ENCODE measurements at regions not wholly inside any gene's neighbourhood (a gene's known extent, or its start where the extent isn't known, plus 50 kb on each side); places are given as distances from the start of the nearest gene placed in this dataset.

- peaks cover under 1% of the 10 kb centered on the region; the same call in 1 of the 2 replicates for H3K9me3 ChIP-seq (replicated peaks)
- H3K27me3 ChIP-seq (replicated peaks): no peaks in the 10 kb centered on the region
- no peaks in the 10 kb centered on the region for H3K36me3 ChIP-seq
- DNase-seq (ENCODE audit: low read depth in 1 of 2, low spot score in 2 of 2): peak in 1 of 2 experiments; percentile 77
- peaks cover 44% of the 10 kb centered on the region for H3K4me1 ChIP-seq (replicated peaks)
- peak overlapping the region; percentile 90 for H3K27ac ChIP-seq
- H3K4me3 ChIP-seq: no peak overlapping the region
These were observed 72.7 kb upstream of the ABI3BP start for GRCh38 chr3:101065962-101066361.

- H3K4me1 ChIP-seq (replicated peaks): peaks cover 24% of the 10 kb centered on the region
- no peaks in the 10 kb centered on the region for H3K27me3 ChIP-seq (replicated peaks)
- no peak overlapping the region for H3K4me3 ChIP-seq
- H3K36me3 ChIP-seq: no peaks in the 10 kb centered on the region
- peaks cover 9% of the 10 kb centered on the region; the same call in 1 of the 2 replicates for H3K9me3 ChIP-seq (replicated peaks)
- DNase-seq (ENCODE audit: low read depth in 1 of 2, low spot score in 2 of 2): no peak
- H3K27ac ChIP-seq: no peak overlapping the region
These were observed 70.2 kb upstream of the ABI3BP start for GRCh38 chr3:101063401-101063800.

GRCh38 chr3:101061312-101061711, 68.1 kb upstream of the ABI3BP start:
- DNase-seq (ENCODE audit: low read depth in 1 of 2, low spot score in 2 of 2): no peak
- peaks cover 9% of the 10 kb centered on the region; the same call in 1 of the 2 replicates for H3K9me3 ChIP-seq (replicated peaks)
- peaks cover 16% of the 10 kb centered on the region for H3K4me1 ChIP-seq (replicated peaks)
- no peak overlapping the region for H3K4me3 ChIP-seq
- no peaks in the 10 kb centered on the region for H3K27me3 ChIP-seq (replicated peaks)
- no peaks in the 10 kb centered on the region for H3K36me3 ChIP-seq
- H3K27ac ChIP-seq: no peak overlapping the region

GRCh38 chr3:101050866-101051265, 57.6 kb upstream of the ABI3BP start:
- Histone ChIP-seq H3K4me3 (no peak overlapping the region), H3K27ac (no peak overlapping the region), H3K9me3 (replicated peaks) (no peaks in the 10 kb centered on the region; the same call in 1 of the 2 replicates), H3K27me3 (replicated peaks) (no peaks in the 10 kb centered on the region), H3K36me3 (no peaks in the 10 kb centered on the region), H3K4me1 (replicated peaks) (no peaks in the 10 kb centered on the region)
- no peak for DNase-seq (ENCODE audit: low read depth in 1 of 2, low spot score in 2 of 2)

- no peak overlapping the region for H3K27ac ChIP-seq
- H3K36me3 ChIP-seq: no peaks in the 10 kb centered on the region
- H3K9me3 ChIP-seq (replicated peaks): no peaks in the 10 kb centered on the region; the same call in 1 of the 2 replicates
- no peaks in the 10 kb centered on the region for H3K4me1 ChIP-seq (replicated peaks)
- no peaks in the 10 kb centered on the region for H3K27me3 ChIP-seq (replicated peaks)
- DNase-seq (ENCODE audit: low read depth in 1 of 2, low spot score in 2 of 2): no peak
- H3K4me3 ChIP-seq: no peak overlapping the region
These were observed 56.8 kb upstream of the ABI3BP start for GRCh38 chr3:101050046-101050445.

- no peaks in the 10 kb centered on the region for H3K36me3 ChIP-seq
- no peak overlapping the region for H3K27ac ChIP-seq
- no peak overlapping the region for H3K4me3 ChIP-seq
- no peaks in the 10 kb centered on the region for H3K4me1 ChIP-seq (replicated peaks)
- no peak for DNase-seq (ENCODE audit: low read depth in 1 of 2, low spot score in 2 of 2)
- H3K27me3 ChIP-seq (replicated peaks): no peaks in the 10 kb centered on the region
- H3K9me3 ChIP-seq (replicated peaks): no peaks in the 10 kb centered on the region; the same call in 1 of the 2 replicates
These were observed 56.3 kb upstream of the ABI3BP start for GRCh38 chr3:101049532-101049931.

- Histone ChIP-seq H3K36me3 (no peaks in the 10 kb centered on the region), H3K4me1 (replicated peaks) (peaks cover 18% of the 10 kb centered on the region), H3K27me3 (replicated peaks) (no peaks in the 10 kb centered on the region), H3K27ac (no peak overlapping the region), H3K4me3 (no peak overlapping the region), H3K9me3 (replicated peaks) (no peaks in the 10 kb centered on the region; the same call in 1 of the 2 replicates)
- no peak for DNase-seq (ENCODE audit: low read depth in 1 of 2, low spot score in 2 of 2)
These were observed 50.5 kb upstream of the ABI3BP start for GRCh38 chr3:101043687-101044078.

- Histone ChIP-seq H3K36me3 (no peaks in the 10 kb centered on the region), H3K4me1 (replicated peaks) (peaks cover 18% of the 10 kb centered on the region), H3K27ac (no peak overlapping the region), H3K4me3 (no peak overlapping the region), H3K9me3 (replicated peaks) (no peaks in the 10 kb centered on the region; the same call in 1 of the 2 replicates), H3K27me3 (replicated peaks) (no peaks in the 10 kb centered on the region)
- DNase-seq (ENCODE audit: low read depth in 1 of 2, low spot score in 2 of 2): peak in 1 of 2 experiments; percentile 62
These were observed 49.9 kb upstream of the ABI3BP start for GRCh38 chr3:101042996-101043686.
